Left renal cortex interstitium (tissue), 4 donors: ENCODE measurements at regions not wholly inside any gene's neighbourhood (a gene's known extent, or its start where the extent isn't known, plus 50 kb on each side); places are given as distances from the start of the nearest gene placed in this dataset.

Experiments used
- DNase-seq, 4 donors: peaks; one replicate each; pipeline ENCODE4 v3.0.0-alpha.2; 2013; ENCODE audit warnings: low read depth in 4 of 4, low spot score in 2 of 4, missing footprints in 1 of 4

- DNase-seq, result no peak
These were observed 323.9 kb downstream of the FOXA2 start for GRCh38 chr20:22260506-22260905.

- DNase-seq, result no peak
These were observed 326.5 kb downstream of the FOXA2 start for GRCh38 chr20:22257912-22258311.

GRCh38 chr20:22248051-22248667, 336.2 kb downstream of the FOXA2 start:
- peak in 1 of 4 donors; percentile 13 for DNase-seq

- no peak for DNase-seq
These were observed 339.2 kb downstream of the FOXA2 start for GRCh38 chr20:22245139-22245538.

GRCh38 chr20:22243067-22243466, 341.3 kb downstream of the FOXA2 start:
- no peak for DNase-seq

GRCh38 chr20:22241609-22242008, 342.8 kb downstream of the FOXA2 start:
- no peak for DNase-seq

- DNase-seq, result no peak
These were observed 351.4 kb downstream of the FOXA2 start for GRCh38 chr20:22232923-22233322.

GRCh38 chr20:22232473-22232872, 351.9 kb downstream of the FOXA2 start:
- DNase-seq, result no peak

GRCh38 chr20:22226849-22227700, 357.3 kb downstream of the FOXA2 start:
- peak in 2 of 4 donors; percentile 31 to 36 for DNase-seq

- DNase-seq, result no peak
These were observed 361.1 kb downstream of the FOXA2 start for GRCh38 chr20:22223236-22223635.

- no peak for DNase-seq
These were observed 366.5 kb downstream of the FOXA2 start for GRCh38 chr20:22217712-22218352.

- no peak for DNase-seq
These were observed 367.4 kb downstream of the FOXA2 start for GRCh38 chr20:22216984-22217383.

- no peak for DNase-seq
These were observed 370.1 kb downstream of the FOXA2 start for GRCh38 chr20:22214296-22214695.

GRCh38 chr20:22213271-22213670, 371.1 kb downstream of the FOXA2 start:
- no peak for DNase-seq

- no peak for DNase-seq
These were observed 377.1 kb downstream of the FOXA2 start for GRCh38 chr20:22207280-22207679.

GRCh38 chr20:22204801-22205200, 379.6 kb downstream of the FOXA2 start:
- no peak for DNase-seq

GRCh38 chr20:22182148-22182547, 402.2 kb downstream of the FOXA2 start:
- no peak for DNase-seq

GRCh38 chr20:22180244-22180643, 404.1 kb downstream of the FOXA2 start:
- no peak for DNase-seq

GRCh38 chr20:22160101-22160652, 424.2 kb downstream of the FOXA2 start:
- peak in 1 of 4 donors; percentile 10 for DNase-seq

- no peak for DNase-seq
These were observed 425.1 kb downstream of the FOXA2 start for GRCh38 chr20:22159276-22159675.

- no peak for DNase-seq
These were observed 422.1 kb downstream of the PAX1 start for GRCh38 chr20:22127587-22127986.
